GM12875 (cell line): ENCODE measurements at regions not wholly inside any gene's neighbourhood (a gene's known extent, or its start where the extent isn't known, plus 50 kb on each side); places are given as distances from the start of the nearest gene placed in this dataset.

Source experiments
- H3K4me3 ChIP-seq: one replicate; pipeline ENCODE4 v1.5.1; 2011; ENCODE audit warnings: low read depth, low read length, control low read depth
- CTCF ChIP-seq: IDR thresholded peaks from 2 replicates; pipeline ENCODE4 v1.5.1; 2011; ENCODE audit warnings: low read depth, mild to moderate bottlenecking, control low read depth, inconsistent platforms, low read length, moderate library complexity, borderline replicate concordance; ENCODE audit not compliant: insufficient read depth

DNA sequence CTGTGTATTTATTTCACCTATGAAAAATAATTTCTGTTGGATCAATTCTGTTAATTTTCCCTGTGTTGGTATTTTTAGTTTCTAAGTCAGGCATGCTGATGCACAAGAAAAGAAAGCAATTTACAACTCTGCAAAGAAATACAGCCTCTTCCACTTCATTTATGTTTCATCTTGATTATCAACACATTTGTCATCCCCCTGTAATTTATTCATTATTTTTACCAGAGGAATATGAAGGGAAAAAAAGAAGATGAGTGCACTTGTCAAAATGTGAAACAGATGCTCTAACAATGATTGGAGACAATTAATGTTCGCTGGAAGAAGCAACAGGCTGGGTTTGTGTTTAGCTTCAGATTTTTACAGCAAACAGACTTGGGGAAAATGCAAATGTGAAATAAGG, 958.5 kb upstream of the SEL1L start:
- no peak for TF ChIP-seq CTCF
- no peak overlapping the region for H3K4me3 ChIP-seq

DNA sequence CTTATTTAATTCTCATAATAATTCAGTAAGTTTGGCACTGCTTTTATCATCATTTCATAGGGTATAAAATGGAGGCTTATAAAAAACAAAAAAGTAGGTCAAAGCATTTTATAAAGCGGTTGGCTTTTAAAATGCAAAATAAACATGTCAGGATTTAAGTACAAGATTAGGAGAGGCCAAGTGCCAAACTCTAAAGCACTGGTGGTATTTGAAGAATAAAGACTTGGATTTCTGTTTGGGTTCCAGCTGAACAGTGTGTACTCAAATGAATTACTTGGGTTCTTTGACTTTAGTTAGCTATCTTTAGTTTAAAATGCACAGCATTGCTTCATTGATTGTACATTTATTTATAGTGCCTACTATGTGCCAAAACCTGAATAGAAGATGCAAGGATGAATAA, 966.6 kb upstream of the SEL1L start:
- no peak for TF ChIP-seq CTCF

GRCh38 chr14:82501554-82501953, 967.9 kb upstream of the SEL1L start:
- H3K4me3 ChIP-seq = no peak overlapping the region
- TF ChIP-seq CTCF = no peak

More for the DNA sequence above, 966.6 kb upstream of the SEL1L start:
- no peak overlapping the region for H3K4me3 ChIP-seq

DNA sequence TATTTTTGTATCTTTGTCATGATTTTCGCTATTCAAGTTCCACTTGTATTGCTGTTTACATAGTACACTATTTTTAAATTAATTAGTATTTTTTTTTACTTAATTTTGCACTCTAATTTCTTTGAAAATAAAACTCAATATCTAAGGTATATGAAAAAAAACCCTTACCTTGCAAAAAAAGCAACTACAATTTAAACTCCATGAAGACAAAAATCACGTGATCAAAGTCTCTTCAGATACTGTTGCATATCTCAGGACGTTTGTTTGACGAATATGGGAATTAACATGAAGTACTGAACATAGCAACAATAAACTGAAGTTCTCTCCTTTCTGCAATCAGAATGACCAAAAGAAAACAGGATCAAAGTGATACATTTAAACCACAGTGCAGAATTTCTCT, 968.4 kb upstream of the SEL1L start:
- no peak overlapping the region for H3K4me3 ChIP-seq
- no peak for TF ChIP-seq CTCF

- TF ChIP-seq CTCF = no peak
Observed at GRCh38 chr14:82504894-82505293, 971.2 kb upstream of the SEL1L start.

DNA sequence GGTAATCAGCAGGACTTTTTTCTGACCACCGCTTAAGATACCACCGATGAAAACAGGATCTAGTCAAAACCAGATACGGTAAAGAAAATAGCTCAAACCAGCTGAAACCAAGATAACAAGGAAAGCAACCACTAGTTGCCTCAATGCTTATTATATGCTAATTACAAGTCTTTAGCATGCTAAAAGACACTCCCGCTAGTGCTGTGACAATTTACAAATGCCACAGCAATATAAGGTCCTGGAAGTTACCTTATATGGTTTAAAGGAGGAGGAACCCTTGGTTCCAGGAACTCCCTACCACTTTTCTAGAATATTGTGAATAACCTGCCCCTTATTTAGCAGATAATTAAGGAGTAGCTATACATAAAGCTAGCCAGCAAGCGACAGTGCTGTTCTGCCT, 976.4 kb upstream of the SEL1L start:
- TF ChIP-seq CTCF = no peak
- no peak overlapping the region for H3K4me3 ChIP-seq

More at GRCh38 chr14:82504894-82505293, 971.2 kb upstream of the SEL1L start:
- no peak overlapping the region for H3K4me3 ChIP-seq

DNA sequence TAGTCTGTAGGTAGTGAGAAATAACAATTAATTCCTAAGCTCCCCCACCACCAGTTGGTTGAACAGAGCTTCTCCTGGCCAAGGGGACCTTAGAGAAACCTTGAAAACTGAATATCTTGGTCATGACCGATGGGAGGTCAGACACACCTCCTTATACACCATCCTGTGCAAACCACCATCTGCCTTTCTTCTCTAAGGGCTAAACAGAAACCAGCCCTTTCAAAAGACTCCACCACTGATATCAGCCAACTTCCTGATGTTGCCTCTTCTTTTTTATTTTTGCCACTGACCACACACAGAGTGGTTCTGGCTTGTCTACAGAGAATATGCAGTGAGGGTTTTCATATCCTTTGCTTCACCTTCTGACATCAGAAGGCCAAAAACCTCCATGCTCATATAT, 977.7 kb upstream of the SEL1L start:
- TF ChIP-seq CTCF = no peak
- H3K4me3 ChIP-seq = no peak overlapping the region
